ENCODE measurements at regions not wholly inside any gene's neighbourhood (a gene's known extent, or its start where the extent isn't known, plus 50 kb on each side); places are given as distances from the start of the nearest gene placed in this dataset.
"Not testable (repeated sequence)": the region's sequence is repeated elsewhere in the genome, so short reads cannot be mapped to it uniquely, and the experiment has no call there.

DNA sequence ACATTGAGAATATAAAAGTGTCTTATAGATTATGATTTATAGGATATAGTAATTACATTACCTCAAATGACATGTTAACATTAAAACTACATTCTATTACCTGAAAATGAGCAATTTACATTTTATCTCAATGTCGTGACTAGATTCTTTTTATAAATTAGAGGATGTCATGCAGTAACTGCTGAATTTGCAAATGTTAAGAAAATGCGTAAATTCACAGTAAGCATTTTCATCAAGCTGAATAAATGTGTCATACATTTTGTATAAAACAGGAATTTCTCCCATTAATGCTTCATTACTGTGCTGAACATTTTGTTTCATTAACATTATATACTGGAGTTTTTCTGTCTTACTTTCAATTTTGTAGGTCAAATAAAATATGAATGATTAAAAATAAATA lies 1460.7 kb upstream of the B3GALT2 start:
- in situ Hi-C loops (cut with HindIII; ENCODE audit: low sequenced_read_pairs) = no loop called here

DNA sequence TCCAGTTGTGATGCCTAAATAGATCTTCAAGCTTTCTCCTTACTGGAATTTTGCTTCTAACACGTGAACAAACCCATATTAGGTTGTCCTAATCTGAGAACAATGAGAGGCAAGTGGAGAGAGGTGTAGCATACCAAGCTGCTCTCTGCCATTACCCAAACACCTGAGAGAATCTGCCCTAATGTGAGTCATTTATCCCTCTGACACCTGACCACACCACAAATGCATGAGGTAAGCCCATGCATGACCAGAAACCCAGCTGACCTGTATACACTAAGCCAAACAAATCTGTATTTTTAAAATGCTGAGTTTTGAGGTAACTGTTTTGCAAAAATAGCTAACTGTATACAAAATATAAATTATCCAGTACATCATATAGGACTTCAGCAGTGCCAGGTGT lies 1458.1 kb upstream of the B3GALT2 start:
- in situ Hi-C loops (cut with HindIII; ENCODE audit: low sequenced_read_pairs) = no loop called here

DNA sequence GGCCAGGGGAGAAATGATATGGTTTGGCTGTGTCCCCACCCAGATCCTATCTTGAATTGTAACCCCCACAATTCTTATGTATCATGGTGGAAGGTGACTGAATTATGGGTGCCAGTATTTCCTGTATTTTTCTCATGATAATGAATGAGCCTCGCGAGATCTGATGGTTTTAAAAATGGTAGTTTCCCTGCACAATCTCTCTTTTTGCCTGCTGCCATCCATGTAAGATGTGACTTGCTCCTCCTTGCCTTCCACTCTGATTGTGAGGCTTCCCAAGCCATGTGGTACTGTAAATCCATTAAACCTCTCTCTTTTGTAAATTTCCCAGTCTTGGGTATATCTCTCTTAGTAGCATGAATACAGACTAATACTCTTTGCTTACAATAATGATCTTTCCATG lies 1453.9 kb upstream of the B3GALT2 start:
- in situ Hi-C loops (cut with HindIII; ENCODE audit: low sequenced_read_pairs) = no loop called here

DNA sequence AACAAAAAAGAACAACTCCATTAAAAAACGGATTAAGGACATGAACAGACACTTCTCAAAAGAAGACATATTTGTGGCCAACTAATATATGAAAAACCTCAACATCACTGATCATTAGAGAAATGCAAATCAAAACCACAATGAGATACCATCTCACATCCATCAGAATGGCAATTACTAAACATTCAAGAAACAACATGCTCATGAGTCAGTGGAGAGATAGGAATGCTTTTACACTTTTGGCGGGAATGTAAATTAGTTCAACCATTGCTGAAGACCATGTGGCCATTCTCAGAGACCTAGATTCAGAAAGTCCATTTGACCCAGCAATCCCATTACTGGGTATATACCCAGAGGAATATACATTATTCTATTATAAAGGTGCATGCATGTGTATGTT lies 1442.6 kb upstream of the B3GALT2 start:
- in situ Hi-C loops (cut with HindIII; ENCODE audit: low sequenced_read_pairs) = no loop called here

DNA sequence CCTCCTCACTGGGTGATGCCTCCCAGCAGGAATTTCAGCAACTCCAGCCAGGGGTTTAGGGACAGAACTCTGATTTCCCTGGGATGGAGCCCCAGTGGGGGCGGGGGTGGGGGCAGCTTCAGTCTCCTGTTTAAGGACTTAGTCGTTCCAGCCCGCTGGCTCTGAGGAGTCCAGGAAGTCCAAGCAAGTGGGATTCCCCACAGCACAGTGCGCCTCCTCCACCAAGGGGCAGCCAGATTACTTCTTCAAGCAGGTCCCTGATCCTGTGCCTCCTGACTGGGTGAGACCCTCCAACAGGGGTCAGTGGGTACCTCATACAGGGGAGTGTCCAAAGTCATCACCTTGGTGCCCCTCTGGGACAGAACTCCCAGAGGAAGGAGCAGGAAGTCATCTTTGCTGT lies 1438.4 kb upstream of the B3GALT2 start:
- in situ Hi-C loops (cut with HindIII; ENCODE audit: low sequenced_read_pairs) = no loop called here

DNA sequence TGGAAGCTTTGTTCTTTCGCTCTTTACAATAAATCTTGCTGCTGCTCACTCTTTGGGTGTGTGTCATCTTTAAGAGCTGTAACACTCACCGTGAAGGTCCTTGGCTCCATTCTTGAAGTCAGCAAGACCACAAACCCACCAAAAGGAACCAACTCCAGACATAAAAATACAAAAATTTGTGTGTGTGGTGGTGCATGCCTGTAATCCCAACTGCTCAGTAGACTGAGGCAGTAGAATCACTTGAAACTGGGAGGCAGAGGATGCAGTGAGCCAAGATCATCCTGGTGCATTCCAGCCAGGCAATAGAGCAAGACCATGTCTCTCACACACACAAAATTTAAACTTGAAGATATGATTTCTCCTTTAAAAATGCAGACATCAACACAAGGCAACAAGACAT lies 1431.7 kb upstream of the B3GALT2 start:
- in situ Hi-C loops (cut with HindIII; ENCODE audit: low sequenced_read_pairs) = no loop called here

DNA sequence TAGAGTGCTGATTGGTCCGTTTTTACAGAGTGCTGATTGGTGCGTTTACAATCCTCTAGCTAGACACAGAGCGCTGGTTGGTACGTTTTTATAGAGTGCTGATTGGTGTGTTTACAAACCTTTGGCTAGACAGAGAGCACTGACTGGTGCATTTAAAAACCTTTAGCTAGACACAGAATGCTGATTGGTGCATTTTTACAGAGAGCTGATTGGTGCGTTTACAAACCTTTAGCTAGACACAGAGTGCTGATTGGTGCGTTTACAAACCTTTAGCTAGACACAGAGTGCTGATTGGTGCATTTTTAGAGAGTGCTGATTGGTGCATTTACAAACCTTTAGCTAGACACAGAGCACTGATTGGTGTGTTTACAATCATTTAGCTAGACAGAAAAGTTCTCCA lies 1430.9 kb upstream of the B3GALT2 start:
- in situ Hi-C loops (cut with HindIII; ENCODE audit: low sequenced_read_pairs) = not testable (repeated sequence)

DNA sequence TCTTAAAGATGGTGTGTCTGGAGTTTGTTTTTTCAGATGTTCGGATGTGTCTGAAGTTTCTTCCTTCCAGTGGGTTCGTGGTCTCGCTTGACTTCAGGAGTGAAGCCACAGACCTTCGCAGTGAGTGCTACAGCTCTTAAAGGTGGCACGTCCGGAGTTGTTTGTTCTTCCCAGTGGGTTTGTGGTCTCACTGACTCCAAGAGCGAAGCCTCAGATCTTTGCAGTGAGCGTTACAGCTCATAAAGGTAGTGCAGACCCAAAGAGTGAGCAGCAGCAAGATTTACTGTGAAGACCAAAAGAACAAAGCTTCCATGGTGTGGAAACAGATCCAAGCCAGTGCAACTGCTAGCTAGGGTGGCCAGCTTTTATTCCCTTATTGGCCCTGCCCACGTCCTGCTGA lies 1430.4 kb upstream of the B3GALT2 start:
- in situ Hi-C loops (cut with HindIII; ENCODE audit: low sequenced_read_pairs) = no loop called here

DNA sequence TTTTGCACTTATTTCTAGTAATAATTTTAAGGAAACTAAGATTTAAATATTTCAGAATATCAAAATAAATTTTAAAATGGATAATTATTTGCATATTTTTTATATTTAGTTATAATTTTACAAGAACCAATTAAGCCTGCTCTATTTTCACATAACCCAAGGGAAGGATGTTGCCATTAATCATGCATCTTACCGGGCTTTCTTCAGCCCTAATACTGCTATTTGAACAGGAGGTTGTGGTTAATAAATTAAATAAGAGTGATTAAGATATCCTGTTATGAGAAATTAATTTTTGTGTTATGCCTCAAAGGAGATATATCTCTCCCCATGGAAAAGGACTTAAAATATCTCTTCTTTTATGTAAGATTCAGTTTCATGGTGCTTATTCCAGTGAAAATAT lies 1415.8 kb upstream of the B3GALT2 start:
- in situ Hi-C loops (cut with HindIII; ENCODE audit: low sequenced_read_pairs) = no loop called here

DNA sequence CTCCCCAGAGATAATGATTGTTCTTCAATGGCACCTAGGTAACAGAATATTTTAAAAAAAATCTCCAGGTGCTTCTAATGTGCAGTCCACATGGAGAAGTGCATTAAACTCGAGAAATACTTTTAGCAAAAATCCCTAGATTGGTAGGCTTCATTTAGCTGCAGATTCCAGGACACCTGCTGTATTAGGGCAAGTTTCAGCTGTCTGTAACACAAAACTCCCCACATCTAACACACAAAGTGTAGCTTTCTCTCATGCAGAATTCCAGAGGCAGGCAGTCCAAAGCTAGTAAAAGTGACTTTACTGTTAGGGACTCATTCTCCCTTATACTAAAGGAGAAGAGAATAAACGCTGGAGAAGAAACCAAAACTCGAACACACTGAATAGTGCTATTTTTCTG lies 1414.3 kb upstream of the B3GALT2 start:
- in situ Hi-C loops (cut with HindIII; ENCODE audit: low sequenced_read_pairs) = no loop called here

DNA sequence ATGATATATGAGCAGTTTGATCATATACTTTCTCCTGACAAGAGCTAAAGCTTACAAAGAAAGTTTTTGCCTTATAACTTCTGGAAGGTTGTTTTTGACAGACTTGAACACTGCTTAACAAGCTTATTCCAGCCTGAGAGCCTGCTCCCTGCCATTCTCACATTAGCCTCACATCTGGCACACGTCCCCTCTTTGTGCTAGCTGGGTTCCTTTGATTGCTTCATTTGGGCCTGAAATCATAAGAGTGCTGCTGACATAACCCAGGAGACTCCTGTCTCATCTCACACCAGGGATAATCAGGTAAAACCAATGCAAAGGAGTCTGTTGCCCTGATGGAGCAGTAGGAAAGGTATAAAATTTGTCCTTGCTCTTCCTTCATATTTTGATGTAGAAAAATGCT lies 1411.7 kb upstream of the B3GALT2 start:
- in situ Hi-C loops (cut with HindIII; ENCODE audit: low sequenced_read_pairs) = no loop called here

DNA sequence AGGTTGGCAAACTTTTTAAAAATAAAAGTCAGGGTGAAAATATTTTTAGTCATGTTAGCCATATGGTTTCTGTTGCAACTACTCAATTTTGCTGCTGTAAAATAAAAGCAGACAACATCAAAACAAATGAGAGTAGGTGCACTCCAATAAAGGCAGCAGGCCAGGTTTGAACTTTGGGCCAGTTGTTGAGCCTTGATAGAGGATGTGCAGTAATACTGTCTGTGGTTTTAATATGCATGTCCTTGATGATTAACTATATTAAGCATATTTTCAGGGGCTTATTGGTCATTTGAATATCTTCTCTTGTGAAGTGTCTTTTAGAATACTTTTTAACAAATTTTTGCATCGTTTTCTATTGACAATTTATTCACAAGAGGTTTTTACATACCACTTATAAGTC lies 1399.9 kb upstream of the B3GALT2 start:
- in situ Hi-C loops (cut with HindIII; ENCODE audit: low sequenced_read_pairs) = no loop called here

DNA sequence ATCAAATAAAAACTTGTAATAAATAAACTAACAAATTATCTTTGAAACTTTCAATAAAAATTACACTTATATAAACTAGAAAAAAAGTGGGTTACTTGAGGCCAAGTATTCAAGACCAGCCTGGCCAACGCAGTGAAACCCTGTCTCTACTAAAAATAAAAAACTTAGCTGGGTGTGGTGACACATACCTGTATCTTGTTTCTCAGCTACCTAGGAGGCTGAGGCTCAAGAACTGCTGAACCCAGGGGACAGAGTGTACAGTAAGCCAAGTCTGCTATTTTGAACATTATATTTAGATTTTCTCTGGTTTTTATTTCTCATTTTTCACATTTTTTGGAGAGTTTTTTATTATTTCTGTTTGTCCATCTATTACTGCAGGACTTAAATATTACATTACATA lies 1397.6 kb upstream of the B3GALT2 start:
- in situ Hi-C loops (cut with HindIII; ENCODE audit: low sequenced_read_pairs) = no loop called here

DNA sequence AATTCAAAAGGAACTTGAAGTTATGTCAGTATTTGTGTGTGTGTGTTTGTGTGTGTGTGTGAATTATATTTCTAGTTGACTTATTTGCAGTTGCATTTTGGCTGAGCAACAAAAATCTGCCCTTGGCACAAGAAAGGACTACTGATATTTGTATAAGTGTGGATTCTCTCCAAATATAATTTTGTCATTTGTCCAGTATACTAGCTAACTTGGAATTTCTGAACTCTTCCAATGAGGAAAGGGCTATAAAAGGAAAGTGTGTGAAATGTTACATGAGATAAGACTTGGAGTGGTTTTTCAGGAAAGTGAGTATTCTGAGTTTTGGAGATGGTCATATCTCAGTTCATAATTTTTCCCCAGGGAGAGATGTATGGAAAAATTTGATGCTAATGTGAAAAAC lies 1384.1 kb upstream of the B3GALT2 start:
- in situ Hi-C loops (cut with HindIII; ENCODE audit: low sequenced_read_pairs) = no loop called here

DNA sequence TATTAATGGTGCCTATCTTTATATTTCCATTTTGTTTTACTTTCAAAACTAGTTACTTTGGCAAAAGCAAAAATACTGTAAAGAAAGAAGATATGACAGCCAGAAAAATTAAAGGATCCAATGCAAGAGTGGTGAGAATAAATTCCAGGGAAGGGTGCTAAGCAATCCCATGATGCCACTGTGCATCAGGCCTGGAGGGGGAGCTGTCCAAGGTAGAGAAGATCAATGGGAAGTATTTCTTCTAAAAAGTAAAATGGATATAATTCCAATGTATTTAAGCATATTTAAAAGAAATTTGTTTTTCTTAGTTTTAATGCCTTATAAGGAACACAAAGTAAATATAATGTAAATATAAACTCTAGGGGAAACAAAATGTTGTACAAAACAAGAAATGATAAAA lies 1382.2 kb upstream of the B3GALT2 start:
- in situ Hi-C loops (cut with HindIII; ENCODE audit: low sequenced_read_pairs) = no loop called here

DNA sequence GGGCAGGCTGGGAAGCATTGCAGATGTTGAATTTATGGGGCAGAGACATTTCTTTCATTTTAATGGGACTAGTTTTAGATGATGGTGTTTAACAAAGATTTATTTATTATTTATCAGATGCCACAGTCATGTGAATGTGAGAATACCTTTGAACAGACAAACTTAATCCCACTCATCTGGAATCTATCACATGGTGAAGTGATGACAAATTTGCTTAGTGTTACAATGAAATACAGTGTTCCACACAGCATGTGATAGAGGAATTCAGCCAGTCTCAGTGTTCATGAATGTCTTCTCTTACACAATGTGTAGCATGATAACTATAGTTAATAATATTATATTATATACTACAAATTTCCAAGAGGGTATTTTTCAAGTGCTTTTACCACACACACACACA lies 1361.7 kb upstream of the B3GALT2 start:
- in situ Hi-C loops (cut with HindIII; ENCODE audit: low sequenced_read_pairs) = no loop called here

DNA sequence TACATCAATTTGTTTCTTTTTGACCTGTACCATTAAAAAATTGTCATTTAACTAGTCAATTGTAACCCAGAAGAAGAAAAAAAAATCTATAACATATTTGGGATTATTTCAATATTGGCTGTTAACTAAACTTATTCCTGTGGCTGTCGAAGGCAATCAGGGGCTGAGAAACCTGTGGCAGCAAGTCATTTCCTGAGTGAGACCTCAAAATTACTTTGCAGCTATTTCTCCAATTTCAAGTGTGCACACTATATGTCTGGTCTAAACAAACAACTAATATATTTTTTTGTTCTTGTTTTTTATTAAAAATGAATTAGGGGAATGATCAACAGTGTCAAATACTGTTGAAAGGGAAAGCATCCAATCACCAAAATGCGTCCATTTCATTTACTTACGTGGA lies 1357.6 kb upstream of the B3GALT2 start:
- in situ Hi-C loops (cut with HindIII; ENCODE audit: low sequenced_read_pairs) = no loop called here

DNA sequence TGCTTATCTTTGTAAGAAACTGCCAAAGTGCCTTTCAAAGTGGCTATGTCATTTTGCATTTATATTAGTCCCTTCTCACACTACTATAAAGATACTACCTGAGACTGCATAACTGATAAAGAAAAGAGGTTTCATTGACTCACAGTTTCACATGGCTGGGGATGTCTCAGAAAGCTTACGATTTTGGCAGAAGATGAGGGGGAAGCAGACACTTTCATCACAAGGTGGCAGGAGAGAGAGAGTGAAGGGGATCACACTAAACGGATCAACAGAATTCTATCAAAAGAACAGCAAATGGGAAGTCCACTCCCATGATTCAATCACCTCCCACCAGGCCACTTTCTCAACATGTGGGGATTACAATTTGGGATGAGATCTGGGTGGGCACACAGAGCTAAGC lies 1352.0 kb upstream of the B3GALT2 start:
- in situ Hi-C loops (cut with HindIII; ENCODE audit: low sequenced_read_pairs) = no loop called here

DNA sequence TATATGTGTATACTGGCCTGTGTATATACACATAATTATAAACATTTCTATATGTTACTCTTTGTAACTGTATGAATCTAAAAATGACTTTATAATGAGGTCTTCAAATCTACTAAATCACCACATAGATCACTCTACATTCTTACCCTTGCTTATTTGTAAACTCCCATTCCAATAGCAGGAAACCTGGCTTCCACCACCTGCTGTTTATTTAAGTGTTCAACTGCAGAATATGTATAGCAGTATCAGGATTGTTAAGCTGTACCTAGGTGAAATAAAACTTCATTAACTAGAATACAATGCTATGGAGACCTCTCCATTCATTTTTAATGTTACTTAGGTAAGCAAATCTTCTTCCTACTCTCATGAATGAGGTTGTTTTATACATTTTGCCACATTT lies 1351.1 kb upstream of the B3GALT2 start:
- in situ Hi-C loops (cut with HindIII; ENCODE audit: low sequenced_read_pairs) = no loop called here

DNA sequence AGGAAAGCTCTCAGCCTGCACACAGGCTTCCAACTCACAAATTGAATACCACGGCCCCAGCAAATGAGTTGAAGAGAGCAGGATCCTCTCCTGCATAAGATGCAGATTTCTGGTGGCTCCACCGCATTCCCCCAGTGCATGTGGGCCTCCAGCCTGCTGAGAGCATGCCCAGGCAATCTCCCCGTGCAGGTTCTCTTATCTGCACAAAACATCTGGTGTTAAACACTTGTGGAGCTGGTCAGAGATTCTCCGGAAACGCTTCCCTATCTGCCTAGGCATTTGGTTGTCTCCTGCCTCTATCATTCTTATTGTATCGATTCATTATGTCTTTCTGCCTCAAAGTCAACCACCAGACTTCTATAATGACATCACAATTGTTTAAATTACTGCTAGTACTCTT lies 1349.0 kb upstream of the B3GALT2 start:
- in situ Hi-C loops (cut with HindIII; ENCODE audit: low sequenced_read_pairs) = no loop called here

DNA sequence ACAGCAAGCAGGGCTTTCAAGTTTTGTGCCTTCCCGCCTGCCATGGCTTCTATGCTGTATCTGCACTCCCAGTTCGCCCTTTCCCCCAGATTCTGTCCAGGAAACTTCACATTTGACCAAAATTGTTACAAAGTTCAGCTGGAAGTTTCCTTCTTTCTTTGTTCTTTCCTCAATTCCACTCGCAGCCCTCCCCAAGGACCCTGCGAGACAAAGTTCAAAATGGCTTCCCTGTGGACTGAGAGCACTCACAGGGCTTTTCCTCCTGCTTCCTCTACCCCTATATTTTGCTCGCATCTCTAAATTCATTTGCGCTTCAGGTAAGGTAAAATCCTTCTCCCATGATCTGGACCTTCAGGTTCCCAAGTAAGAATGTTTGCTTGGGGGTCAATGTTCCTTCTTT lies 1348.4 kb upstream of the B3GALT2 start:
- in situ Hi-C loops (cut with HindIII; ENCODE audit: low sequenced_read_pairs) = no loop called here

DNA sequence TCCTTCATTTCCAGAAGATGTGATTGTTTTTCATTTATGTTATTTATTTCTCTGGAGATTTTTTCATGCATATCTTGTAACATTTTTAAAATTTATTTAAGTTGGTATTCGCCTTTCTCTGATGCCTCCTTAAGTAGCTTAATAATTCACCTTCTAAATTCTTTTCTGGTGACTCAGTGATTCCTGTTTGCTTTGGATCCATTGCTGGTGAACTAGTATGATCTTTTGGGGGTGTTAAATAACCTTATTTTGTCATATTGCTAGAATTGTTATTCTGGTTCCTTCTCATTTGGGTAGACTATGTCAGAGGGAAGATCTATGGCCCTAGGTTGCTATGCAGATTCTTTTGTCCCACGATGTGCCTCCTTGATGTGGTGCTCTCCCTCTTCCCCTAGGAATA lies 1347.2 kb upstream of the B3GALT2 start:
- in situ Hi-C loops (cut with HindIII; ENCODE audit: low sequenced_read_pairs) = no loop called here

DNA sequence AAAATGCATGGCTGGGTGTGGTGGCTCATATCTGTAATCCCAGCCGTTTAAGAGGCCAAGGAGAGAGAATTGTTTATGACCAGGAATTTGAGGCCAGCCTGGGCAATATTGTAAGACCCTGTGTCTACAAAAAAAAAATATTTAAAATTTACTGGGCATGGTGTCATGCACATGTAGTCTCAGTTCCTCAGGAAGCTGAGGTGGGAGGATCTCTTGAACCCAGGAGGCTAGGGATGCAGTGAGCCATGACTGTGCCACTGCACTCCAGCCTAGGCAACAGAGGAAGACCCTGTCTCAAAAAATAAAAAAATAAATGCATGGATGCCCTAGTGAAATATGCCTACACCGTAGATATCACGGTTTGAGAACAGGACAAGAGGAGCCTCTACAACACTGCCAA lies 1331.2 kb upstream of the B3GALT2 start:
- in situ Hi-C loops (cut with HindIII; ENCODE audit: low sequenced_read_pairs) = no loop called here

DNA sequence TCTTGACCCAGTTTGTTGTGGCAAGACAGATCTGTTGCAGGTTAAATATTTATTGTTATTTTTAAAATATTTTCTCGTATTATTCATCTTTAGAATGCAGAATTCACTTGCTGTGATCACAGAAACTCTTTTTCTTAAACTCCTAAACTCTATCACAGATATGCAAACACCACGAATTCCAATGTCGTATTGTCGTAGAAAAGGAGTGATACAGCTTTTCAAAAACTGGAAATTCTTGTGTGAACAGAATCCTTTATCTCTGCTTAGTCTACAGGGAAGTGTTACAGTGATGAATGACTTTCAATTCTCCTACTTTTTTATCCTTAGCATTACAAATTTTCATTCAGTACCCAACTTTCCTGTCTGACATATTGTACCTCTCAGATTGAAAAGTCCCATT lies 1329.5 kb upstream of the B3GALT2 start:
- in situ Hi-C loops (cut with HindIII; ENCODE audit: low sequenced_read_pairs) = no loop called here

Data from endothelial cell of hepatic sinusoid (primary cell).